ENCODE measurements at regions not wholly inside any gene's neighbourhood (a gene's known extent, or its start where the extent isn't known, plus 50 kb on each side); places are given as distances from the start of the nearest gene placed in this dataset.

GRCh38 chr17:69913616-69914015, 161.4 kb upstream of the KCNJ16 start:
- Histone ChIP-seq H3K36me3 (no peaks in the 10 kb centered on the region), H3K9me3 (no peaks in the 10 kb centered on the region), H3K4me1 (ENCODE audit: insufficient read depth) (no peaks in the 10 kb centered on the region), H3K27me3 (no peaks in the 10 kb centered on the region), H3K4me3 (no peak overlapping the region), H3K27ac (peak overlapping the region in 1 of 2 donors; percentile 37)
- WGBS, 3 donors: 83 to 92% (median 84%) methylated on average over 2 of the region's 2 CpGs
- intact Hi-C loops (cut with DNase I): no loop called here
- TF ChIP-seq POLR2A (IDR thresholded peaks at IDR 0.05) (no peak), EP300 (IDR thresholded peaks at IDR 0.05) (no peak), CTCF (IDR thresholded peaks at IDR 0.05) (no peak)
- DNase-seq: no peak

GRCh38 chr17:69914520-69914919, 160.5 kb upstream of the KCNJ16 start:
- Histone ChIP-seq H3K36me3 (no peaks in the 10 kb centered on the region), H3K27ac (no peak overlapping the region), H3K9me3 (no peaks in the 10 kb centered on the region), H3K27me3 (no peaks in the 10 kb centered on the region), H3K4me1 (ENCODE audit: insufficient read depth) (no peaks in the 10 kb centered on the region), H3K4me3 (no peak overlapping the region)
- no peak for DNase-seq
- intact Hi-C loops (cut with DNase I): no loop called here
- WGBS, 3 donors: 98 to 100% (median 100%) methylated on average over 1 of the region's 1 CpG
- no peak for TF ChIP-seq CTCF (IDR thresholded peaks at IDR 0.05)
- no peak for TF ChIP-seq POLR2A (IDR thresholded peaks at IDR 0.05)
- no peak for TF ChIP-seq EP300 (IDR thresholded peaks at IDR 0.05)

- Histone ChIP-seq H3K9me3 (no peaks in the 10 kb centered on the region), H3K27ac (no peak overlapping the region), H3K27me3 (no peaks in the 10 kb centered on the region), H3K4me3 (no peak overlapping the region), H3K36me3 (no peaks in the 10 kb centered on the region), H3K4me1 (ENCODE audit: insufficient read depth) (no peaks in the 10 kb centered on the region)
- intact Hi-C loops (cut with DNase I): no loop called here
- no peak for TF ChIP-seq EP300 (IDR thresholded peaks at IDR 0.05)
- no peak for TF ChIP-seq POLR2A (IDR thresholded peaks at IDR 0.05)
- TF ChIP-seq CTCF (IDR thresholded peaks at IDR 0.05): no peak
- 88 to 95% (median 94%) methylated on average over 2 of the region's 2 CpGs for WGBS, 3 donors
- no peak for DNase-seq
Measured at GRCh38 chr17:69916761-69917160, 158.3 kb upstream of the KCNJ16 start.

DNA sequence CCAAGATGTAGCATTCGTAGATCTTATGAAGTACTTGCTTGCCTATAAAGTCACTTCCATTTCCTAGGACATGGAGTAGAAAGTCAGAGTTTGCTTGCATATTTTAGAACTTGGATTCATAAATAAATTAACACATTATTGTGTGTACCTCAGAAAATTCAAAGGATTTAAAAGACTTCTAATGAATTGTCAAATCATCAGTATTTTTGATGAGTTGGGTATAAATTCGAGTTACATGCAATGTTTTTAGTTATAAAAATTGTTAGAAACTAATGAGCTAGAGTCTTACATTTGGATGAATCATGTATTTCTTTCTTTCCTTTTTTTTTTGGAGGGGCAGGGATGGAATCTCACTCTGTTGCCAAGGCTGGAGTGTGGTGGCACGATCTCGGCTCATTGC, 156.9 kb upstream of the KCNJ16 start:
- no peak overlapping the region for H3K4me3 ChIP-seq
- H3K36me3 ChIP-seq: no peaks in the 10 kb centered on the region
- no peaks in the 10 kb centered on the region for H3K4me1 ChIP-seq (ENCODE audit: insufficient read depth)
- TF ChIP-seq POLR2A (IDR thresholded peaks at IDR 0.05) (no peak), EP300 (IDR thresholded peaks at IDR 0.05) (no peak), CTCF (IDR thresholded peaks at IDR 0.05) (no peak)
- intact Hi-C loops (cut with DNase I): no loop called here
- no peaks in the 10 kb centered on the region for H3K27me3 ChIP-seq
- H3K9me3 ChIP-seq: no peaks in the 10 kb centered on the region
- DNase-seq: no peak
- no peak overlapping the region for H3K27ac ChIP-seq
- WGBS, 3 donors: 90 to 92% (median 92%) methylated on average over 4 of the region's 4 CpGs

DNA sequence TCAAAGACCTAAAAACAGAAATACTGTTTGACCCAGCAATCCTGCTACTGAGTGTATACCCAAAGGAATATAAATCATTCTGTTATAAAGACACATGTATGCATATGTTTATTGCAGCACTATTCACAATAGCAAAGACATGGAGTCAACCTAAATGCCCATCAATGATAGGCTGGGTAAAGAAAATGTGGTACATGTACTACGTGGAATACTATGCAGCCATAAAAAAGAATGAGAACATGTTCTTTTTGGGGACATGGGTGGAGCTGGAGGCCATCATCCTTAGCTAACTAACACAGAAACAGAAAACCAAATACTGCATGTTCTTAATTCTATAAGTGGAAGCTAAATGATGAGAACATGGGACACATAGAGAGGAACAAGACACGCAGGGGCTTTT, 155.2 kb upstream of the KCNJ16 start:
- Histone ChIP-seq H3K4me1 (ENCODE audit: insufficient read depth) (no peaks in the 10 kb centered on the region), H3K27ac (no peak overlapping the region), H3K27me3 (no peaks in the 10 kb centered on the region), H3K4me3 (no peak overlapping the region), H3K9me3 (no peaks in the 10 kb centered on the region), H3K36me3 (no peaks in the 10 kb centered on the region)
- intact Hi-C loops (cut with DNase I): no loop called here
- 96 to 99% (median 99%) methylated on average over 2 of the region's 2 CpGs for WGBS, 3 donors
- no peak for DNase-seq
- TF ChIP-seq POLR2A (IDR thresholded peaks at IDR 0.05): no peak
- TF ChIP-seq EP300 (IDR thresholded peaks at IDR 0.05): no peak
- TF ChIP-seq CTCF (IDR thresholded peaks at IDR 0.05): no peak

Measured in ovary (tissue), 7 donors.